ENCODE measurements at regions not wholly inside any gene's neighbourhood (a gene's known extent, or its start where the extent isn't known, plus 50 kb on each side); places are given as distances from the start of the nearest gene placed in this dataset.

- Histone ChIP-seq H3K27ac (no peak overlapping the region), H3K4me1 (ENCODE audit: control insufficient read depth in 1 of 2, insufficient read depth in 1 of 2, low read depth in 1 of 2, low read length in 1 of 2) (no peaks in the 10 kb centered on the region), H3K9me3 (no peaks in the 10 kb centered on the region), H3K27me3 (no peaks in the 10 kb centered on the region), H3K4me3 (ENCODE audit: low read depth in 1 of 2, low read length in 1 of 2) (no peak overlapping the region), H3K36me3 (no peaks in the 10 kb centered on the region)
- TF ChIP-seq, protein P1, sequence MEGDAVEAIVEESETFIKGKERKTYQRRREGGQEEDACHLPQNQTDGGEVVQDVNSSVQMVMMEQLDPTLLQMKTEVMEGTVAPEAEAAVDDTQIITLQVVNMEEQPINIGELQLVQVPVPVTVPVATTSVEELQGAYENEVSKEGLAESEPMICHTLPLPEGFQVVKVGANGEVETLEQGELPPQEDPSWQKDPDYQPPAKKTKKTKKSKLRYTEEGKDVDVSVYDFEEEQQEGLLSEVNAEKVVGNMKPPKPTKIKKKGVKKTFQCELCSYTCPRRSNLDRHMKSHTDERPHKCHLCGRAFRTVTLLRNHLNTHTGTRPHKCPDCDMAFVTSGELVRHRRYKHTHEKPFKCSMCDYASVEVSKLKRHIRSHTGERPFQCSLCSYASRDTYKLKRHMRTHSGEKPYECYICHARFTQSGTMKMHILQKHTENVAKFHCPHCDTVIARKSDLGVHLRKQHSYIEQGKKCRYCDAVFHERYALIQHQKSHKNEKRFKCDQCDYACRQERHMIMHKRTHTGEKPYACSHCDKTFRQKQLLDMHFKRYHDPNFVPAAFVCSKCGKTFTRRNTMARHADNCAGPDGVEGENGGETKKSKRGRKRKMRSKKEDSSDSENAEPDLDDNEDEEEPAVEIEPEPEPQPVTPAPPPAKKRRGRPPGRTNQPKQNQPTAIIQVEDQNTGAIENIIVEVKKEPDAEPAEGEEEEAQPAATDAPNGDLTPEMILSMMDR (IDR thresholded peaks at IDR 0.05), result no peak
Measured at GRCh38 chr4:188911707-188912106, 772.5 kb downstream of the TRIML1 start.

DNA sequence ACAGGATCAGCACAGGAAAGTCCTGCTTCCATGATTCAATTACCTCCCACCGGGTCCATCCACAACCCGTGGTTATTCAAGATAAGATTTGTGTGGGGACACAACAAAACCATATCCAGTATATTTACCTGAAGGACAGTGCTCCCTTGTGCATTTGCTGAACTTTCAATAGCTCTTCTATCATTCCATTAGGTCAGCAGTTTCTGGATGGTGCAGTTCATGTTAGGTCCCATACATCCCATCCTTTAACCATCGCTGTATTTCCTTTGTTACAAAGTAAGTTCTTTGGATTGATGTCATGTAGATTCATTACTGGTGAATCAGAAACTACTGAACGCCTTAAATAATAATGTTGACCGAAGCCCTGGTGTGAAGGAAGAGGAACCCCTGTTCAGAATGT lies 775.9 kb downstream of the TRIML1 start:
- H3K9me3 ChIP-seq, result no peaks in the 10 kb centered on the region
- TF ChIP-seq, protein P1 (IDR thresholded peaks at IDR 0.05), result no peak
- no peaks in the 10 kb centered on the region for H3K4me1 ChIP-seq (ENCODE audit: control insufficient read depth in 1 of 2, insufficient read depth in 1 of 2, low read depth in 1 of 2, low read length in 1 of 2)
- no peak overlapping the region for H3K27ac ChIP-seq
- H3K27me3 ChIP-seq, result no peaks in the 10 kb centered on the region
- no peak overlapping the region for H3K4me3 ChIP-seq (ENCODE audit: low read depth in 1 of 2, low read length in 1 of 2)
- no peaks in the 10 kb centered on the region for H3K36me3 ChIP-seq

DNA sequence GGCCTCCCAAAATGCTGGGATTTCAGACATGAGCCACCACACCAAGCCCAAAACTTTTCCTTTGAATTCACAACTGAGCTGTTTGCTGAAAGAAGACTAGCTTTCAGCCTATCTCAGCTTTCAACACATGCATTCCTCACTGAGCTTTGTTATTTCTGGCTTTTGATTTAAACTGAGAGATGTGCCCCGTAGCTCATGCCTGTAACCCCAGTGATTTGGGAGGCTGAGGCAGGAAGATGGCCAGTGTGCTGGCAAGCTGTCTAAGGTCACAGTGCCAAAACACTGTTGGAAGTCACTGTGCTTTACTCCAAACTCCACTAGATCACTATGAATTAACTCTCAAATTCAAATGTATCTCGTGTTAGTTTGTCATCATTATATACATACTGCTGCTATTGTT lies 779.5 kb downstream of the TRIML1 start:
- TF ChIP-seq, protein P1 (IDR thresholded peaks at IDR 0.05), result no peak

GRCh38 chr4:188930822-188931221 lies 791.6 kb downstream of the TRIML1 start:
- H3K27me3 ChIP-seq, result no peaks in the 10 kb centered on the region
- TF ChIP-seq, protein P1 (IDR thresholded peaks at IDR 0.05), result no peak

More for the DNA sequence above, 779.5 kb downstream of the TRIML1 start:
- Histone ChIP-seq H3K4me3 (ENCODE audit: low read depth in 1 of 2, low read length in 1 of 2) (no peak overlapping the region), H3K27me3 (no peaks in the 10 kb centered on the region), H3K27ac (no peak overlapping the region), H3K9me3 (no peaks in the 10 kb centered on the region), H3K4me1 (ENCODE audit: control insufficient read depth in 1 of 2, insufficient read depth in 1 of 2, low read depth in 1 of 2, low read length in 1 of 2) (no peaks in the 10 kb centered on the region), H3K36me3 (no peaks in the 10 kb centered on the region)

DNA sequence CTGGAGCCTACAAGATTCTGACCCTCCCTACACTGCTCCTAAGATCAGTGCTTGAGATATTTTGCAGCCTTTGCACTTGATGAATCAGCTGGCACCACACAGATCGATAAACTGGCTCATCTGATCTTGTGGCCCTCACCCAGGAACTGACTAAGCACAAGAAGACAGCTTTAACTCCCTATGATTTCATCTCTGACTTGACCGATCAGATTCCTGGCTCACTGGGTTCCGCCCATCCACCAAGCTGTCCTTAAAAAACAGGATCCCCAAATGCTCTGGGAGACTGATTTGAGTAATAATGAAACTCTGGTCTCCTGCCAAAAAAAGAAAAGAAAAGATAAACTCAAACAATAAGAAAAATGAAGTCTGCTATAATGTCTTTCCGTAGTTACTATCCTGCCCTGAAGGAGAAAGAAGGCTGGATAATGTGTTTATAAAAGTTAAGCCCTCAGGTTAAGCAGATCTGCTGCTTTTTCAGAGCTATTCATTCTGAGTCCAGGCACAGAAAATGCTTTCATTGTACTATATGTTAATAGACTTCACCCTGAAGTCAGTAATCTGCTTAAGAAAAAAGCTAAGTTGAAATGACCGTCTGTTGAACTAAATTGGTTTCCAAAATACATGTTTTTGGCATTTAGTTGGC lies 795.2 kb downstream of the TRIML1 start:
- H3K9me3 ChIP-seq, result no peaks in the 10 kb centered on the region
- H3K4me1 ChIP-seq (ENCODE audit: control insufficient read depth in 1 of 2, insufficient read depth in 1 of 2, low read depth in 1 of 2, low read length in 1 of 2), result no peaks in the 10 kb centered on the region
- no peaks in the 10 kb centered on the region for H3K27me3 ChIP-seq
- TF ChIP-seq, protein P1 (IDR thresholded peaks at IDR 0.05), result no peak
- H3K27ac ChIP-seq, result no peak overlapping the region
- H3K4me3 ChIP-seq (ENCODE audit: low read depth in 1 of 2, low read length in 1 of 2), result no peak overlapping the region
- no peaks in the 10 kb centered on the region for H3K36me3 ChIP-seq

More at GRCh38 chr4:188930822-188931221, 791.6 kb downstream of the TRIML1 start:
- Histone ChIP-seq H3K4me1 (ENCODE audit: control insufficient read depth in 1 of 2, insufficient read depth in 1 of 2, low read depth in 1 of 2, low read length in 1 of 2) (no peaks in the 10 kb centered on the region), H3K27ac (no peak overlapping the region), H3K4me3 (ENCODE audit: low read depth in 1 of 2, low read length in 1 of 2) (no peak overlapping the region), H3K9me3 (no peaks in the 10 kb centered on the region), H3K36me3 (no peaks in the 10 kb centered on the region)

Data from neutrophil (primary cell).